ENCODE measurements at regions not wholly inside any gene's neighbourhood (a gene's known extent, or its start where the extent isn't known, plus 50 kb on each side); places are given as distances from the start of the nearest gene placed in this dataset.

DNA sequence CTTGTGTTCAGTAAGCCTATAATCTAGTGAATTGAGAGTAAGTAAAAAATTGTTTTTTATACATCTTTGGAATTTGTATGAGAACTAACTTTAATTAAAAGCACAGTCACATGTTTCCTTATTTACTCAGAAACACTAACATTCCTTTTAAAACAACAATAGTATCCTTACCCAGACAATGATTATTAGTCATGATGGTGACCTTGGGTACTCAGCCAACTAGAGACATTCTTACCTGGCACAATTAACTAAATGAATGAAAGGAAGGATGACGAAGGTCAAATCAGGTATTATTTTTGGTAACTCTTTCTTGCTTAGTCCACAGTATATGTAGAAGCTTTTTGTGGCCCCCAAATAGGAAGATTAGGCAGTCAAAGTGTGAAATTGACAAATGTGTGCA lies 901.0 kb downstream of the FAT4 start:
- TF ChIP-seq, protein P1, sequence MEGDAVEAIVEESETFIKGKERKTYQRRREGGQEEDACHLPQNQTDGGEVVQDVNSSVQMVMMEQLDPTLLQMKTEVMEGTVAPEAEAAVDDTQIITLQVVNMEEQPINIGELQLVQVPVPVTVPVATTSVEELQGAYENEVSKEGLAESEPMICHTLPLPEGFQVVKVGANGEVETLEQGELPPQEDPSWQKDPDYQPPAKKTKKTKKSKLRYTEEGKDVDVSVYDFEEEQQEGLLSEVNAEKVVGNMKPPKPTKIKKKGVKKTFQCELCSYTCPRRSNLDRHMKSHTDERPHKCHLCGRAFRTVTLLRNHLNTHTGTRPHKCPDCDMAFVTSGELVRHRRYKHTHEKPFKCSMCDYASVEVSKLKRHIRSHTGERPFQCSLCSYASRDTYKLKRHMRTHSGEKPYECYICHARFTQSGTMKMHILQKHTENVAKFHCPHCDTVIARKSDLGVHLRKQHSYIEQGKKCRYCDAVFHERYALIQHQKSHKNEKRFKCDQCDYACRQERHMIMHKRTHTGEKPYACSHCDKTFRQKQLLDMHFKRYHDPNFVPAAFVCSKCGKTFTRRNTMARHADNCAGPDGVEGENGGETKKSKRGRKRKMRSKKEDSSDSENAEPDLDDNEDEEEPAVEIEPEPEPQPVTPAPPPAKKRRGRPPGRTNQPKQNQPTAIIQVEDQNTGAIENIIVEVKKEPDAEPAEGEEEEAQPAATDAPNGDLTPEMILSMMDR (IDR thresholded peaks at IDR 0.05; ENCODE audit: low read depth, low read length, missing input control), result no peak
- TF ChIP-seq, protein P2, sequence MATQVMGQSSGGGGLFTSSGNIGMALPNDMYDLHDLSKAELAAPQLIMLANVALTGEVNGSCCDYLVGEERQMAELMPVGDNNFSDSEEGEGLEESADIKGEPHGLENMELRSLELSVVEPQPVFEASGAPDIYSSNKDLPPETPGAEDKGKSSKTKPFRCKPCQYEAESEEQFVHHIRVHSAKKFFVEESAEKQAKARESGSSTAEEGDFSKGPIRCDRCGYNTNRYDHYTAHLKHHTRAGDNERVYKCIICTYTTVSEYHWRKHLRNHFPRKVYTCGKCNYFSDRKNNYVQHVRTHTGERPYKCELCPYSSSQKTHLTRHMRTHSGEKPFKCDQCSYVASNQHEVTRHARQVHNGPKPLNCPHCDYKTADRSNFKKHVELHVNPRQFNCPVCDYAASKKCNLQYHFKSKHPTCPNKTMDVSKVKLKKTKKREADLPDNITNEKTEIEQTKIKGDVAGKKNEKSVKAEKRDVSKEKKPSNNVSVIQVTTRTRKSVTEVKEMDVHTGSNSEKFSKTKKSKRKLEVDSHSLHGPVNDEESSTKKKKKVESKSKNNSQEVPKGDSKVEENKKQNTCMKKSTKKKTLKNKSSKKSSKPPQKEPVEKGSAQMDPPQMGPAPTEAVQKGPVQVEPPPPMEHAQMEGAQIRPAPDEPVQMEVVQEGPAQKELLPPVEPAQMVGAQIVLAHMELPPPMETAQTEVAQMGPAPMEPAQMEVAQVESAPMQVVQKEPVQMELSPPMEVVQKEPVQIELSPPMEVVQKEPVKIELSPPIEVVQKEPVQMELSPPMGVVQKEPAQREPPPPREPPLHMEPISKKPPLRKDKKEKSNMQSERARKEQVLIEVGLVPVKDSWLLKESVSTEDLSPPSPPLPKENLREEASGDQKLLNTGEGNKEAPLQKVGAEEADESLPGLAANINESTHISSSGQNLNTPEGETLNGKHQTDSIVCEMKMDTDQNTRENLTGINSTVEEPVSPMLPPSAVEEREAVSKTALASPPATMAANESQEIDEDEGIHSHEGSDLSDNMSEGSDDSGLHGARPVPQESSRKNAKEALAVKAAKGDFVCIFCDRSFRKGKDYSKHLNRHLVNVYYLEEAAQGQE (IDR thresholded peaks at IDR 0.05), result no peak
- TF ChIP-seq GABPA (IDR thresholded peaks at IDR 0.05 in 1 of 2, conservative IDR thresholded peaks at IDR 0.05 in 1 of 2) (no peak), RAD21 (IDR thresholded peaks at IDR 0.05) (no peak), YY1 (IDR thresholded peaks at IDR 0.05) (no peak)
- TF ChIP-seq, protein P3, sequence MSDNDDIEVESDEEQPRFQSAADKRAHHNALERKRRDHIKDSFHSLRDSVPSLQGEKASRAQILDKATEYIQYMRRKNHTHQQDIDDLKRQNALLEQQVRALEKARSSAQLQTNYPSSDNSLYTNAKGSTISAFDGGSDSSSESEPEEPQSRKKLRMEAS (IDR thresholded peaks at IDR 0.05), result no peak
- TF ChIP-seq, protein P4, sequence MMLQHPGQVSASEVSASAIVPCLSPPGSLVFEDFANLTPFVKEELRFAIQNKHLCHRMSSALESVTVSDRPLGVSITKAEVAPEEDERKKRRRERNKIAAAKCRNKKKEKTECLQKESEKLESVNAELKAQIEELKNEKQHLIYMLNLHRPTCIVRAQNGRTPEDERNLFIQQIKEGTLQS (IDR thresholded peaks at IDR 0.05), result no peak
